GM12891 (cell line): ENCODE measurements at regions not wholly inside any gene's neighbourhood (a gene's known extent, or its start where the extent isn't known, plus 50 kb on each side); places are given as distances from the start of the nearest gene placed in this dataset.

ENCODE experiments used
- DNase-seq: peaks from one replicate; pipeline ENCODE4 v3.0.0; 2011; ENCODE audit warnings: low spot score; ENCODE audit not compliant: insufficient read length
- FAIRE-seq: peaks from 2 replicates; lab custom pipeline; 2011; peaks lifted over from hg19 to GRCh38; lab: Jason Lieb, UNC
- PAX5 ChIP-seq: IDR thresholded peaks from 2 replicates; pipeline ENCODE4 v1.6.1; 2011; ENCODE audit warnings: low read length, moderate library complexity, mild to moderate bottlenecking; ENCODE audit not compliant: insufficient read depth, severe bottlenecking
- POLR2A ChIP-seq: IDR thresholded peaks from 2 replicates; pipeline ENCODE4 v1.6.1; 2011; ENCODE audit warnings: low read depth, low read length, control low read depth
- POLR2AphosphoS5 ChIP-seq: IDR thresholded peaks from 2 replicates; pipeline ENCODE4 v1.6.1; 2011; ENCODE audit warnings: low read depth, low read length, control low read depth
- POU2F2 ChIP-seq: IDR thresholded peaks from 2 replicates; pipeline ENCODE4 v1.6.1; 2011; ENCODE audit warnings: low read depth, mild to moderate bottlenecking, control low read depth, low read length, moderate library complexity
- SPI1 ChIP-seq: IDR thresholded peaks from 2 replicates; pipeline ENCODE4 v1.6.1; 2011; ENCODE audit warnings: low read depth, low read length, control low read depth
- TAF1 ChIP-seq: IDR thresholded peaks from 2 replicates; pipeline ENCODE4 v1.6.1; 2011; ENCODE audit warnings: low read depth, low read length, control low read depth

DNA sequence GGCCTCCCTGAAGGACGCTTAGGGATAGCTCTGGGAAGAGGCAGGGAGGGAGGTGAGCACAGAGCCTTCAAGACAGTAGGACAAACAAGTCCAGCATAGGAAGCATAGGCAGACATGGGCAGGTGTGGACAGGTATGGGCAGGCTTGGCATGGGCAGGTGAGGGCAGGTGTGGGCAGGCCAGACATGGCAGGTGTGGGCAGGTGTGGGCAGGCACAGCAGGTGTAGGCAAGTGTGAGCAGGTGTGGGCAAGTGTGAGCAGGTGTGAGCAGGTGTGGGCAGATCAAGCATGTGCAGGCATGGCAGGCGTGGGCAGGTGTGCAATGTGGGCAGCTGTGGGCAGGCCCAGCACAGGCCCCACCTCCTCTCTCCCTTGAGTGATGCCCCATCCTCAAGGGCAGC, 148.8 kb upstream of the ZMIZ1 start:
- TF ChIP-seq PAX5 (no peak), SPI1 (no peak), POU2F2 (no peak), POLR2A (no peak), POLR2AphosphoS5 (no peak), TAF1 (no peak)
- FAIRE-seq (no peak), DNase-seq (no peak)

DNA sequence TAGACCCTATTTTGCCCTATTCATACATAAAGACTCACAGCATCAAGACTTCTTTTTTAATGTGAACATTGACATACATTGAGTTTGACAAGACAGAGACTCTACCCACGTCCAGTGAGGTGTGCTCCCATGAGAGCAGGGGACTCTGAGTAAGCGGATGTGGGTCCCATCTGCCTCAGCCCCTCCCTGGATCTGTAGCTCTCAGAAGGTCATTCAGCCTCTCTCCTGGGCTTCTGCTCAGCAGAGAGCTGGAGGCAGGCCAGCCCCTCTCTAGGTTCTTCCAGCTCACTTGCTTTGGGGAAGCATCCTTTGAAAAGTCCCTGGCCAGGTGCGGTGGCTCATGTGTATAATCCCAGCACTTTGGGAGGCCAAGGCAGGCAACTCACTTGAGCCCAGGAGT, 146.9 kb upstream of the ZMIZ1 start:
- DNase-seq, result no peak
- no peak for FAIRE-seq
- no peak for TF ChIP-seq SPI1
- no peak for TF ChIP-seq POLR2AphosphoS5
- TF ChIP-seq PAX5, result no peak
- TF ChIP-seq TAF1, result no peak
- TF ChIP-seq POU2F2, result no peak
- no peak for TF ChIP-seq POLR2A

DNA sequence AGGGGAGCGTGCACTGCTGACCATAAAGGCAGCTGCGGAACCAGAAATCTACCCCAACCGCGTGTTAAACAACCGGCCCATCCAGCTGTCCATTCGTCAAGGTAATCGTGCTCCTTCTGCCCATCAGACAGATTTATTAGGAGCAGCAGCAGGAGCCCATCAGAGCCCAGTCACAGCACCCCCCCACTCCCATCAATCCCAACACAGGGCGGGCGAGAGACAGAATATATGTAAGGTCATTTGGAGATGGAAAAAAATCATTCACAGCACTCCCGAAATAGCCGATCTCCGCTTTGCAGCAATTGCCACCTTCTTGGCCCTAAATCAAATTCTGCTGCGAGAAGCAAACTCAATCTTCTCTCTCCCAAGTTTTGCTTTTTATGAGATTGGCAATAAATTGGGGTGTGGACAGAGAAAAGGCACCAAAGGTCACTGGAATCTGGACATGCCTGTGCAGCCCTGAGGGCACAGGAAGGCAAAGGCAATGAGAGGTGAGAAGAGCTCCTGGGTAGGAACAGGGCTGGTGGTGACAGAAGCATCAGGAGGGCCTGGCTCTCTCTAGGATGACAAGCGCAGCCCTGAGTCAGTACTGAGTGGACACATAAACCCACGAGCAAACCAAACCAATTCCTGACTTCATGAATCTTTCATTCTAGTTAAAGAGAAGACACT, 145.0 kb upstream of the ZMIZ1 start:
- FAIRE-seq (no peak), DNase-seq (no peak)
- TF ChIP-seq PAX5 (no peak), POLR2A (no peak), TAF1 (no peak), POLR2AphosphoS5 (no peak), SPI1 (no peak), POU2F2 (no peak)

DNA sequence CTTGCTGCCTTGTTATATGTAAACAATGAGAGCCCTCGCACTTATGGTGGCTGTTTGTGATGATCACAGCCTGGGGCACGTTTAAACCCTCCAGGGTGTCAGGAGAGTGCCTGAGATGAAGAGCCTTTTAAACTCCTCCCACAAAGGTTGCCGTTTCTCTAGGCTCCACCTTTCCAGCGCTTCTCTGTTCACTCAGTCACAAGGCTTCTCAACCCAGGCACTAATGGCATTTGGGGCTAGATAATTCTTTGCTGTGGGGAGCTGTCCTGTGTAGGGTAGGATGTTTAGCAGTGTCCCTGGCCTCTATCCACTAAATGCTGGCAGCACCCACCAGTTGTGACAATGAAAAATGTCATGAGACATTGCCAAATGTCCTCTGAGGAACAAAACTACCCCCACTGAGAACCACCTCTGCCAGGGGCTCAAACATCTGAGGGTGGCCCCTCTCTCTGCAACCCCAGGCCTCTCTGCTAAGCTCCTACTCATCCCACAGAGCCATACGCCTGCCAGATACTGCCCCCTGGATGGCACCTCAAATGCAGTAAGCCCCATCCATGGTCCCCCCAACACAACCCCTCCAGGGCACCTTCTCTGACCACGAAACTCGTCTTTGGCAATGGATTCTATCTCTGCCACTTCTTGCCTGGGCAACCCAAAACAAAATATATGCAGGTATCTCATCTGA, 144.3 kb upstream of the ZMIZ1 start:
- DNase-seq, result no peak
- no peak for TF ChIP-seq SPI1
- TF ChIP-seq POU2F2, result no peak
- no peak for TF ChIP-seq PAX5
- no peak for TF ChIP-seq POLR2AphosphoS5
- no peak for TF ChIP-seq POLR2A
- no peak for TF ChIP-seq TAF1
- FAIRE-seq, result no peak

DNA sequence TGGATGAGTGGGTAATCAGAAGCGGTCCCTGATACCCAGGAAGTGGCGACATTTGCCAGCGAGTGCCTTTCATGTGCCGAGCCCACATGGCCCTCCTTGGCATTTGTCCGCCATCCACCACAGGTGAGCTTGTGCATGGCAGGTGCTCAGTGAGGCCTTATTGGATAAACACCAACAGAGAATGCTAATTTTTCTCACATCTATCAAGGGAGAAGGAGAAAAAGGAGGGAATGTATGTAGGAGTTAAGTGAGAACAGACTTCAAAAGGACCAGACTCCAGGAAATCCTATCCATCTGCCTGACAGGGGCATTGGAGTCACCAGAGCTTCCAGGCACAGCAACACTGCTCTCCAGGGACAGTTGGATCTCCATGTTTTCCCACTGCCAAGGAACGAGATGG, 143.5 kb upstream of the ZMIZ1 start:
- no peak for TF ChIP-seq TAF1
- no peak for TF ChIP-seq SPI1
- no peak for TF ChIP-seq POLR2AphosphoS5
- no peak for TF ChIP-seq POLR2A
- FAIRE-seq (no peak), DNase-seq (no peak)

DNA sequence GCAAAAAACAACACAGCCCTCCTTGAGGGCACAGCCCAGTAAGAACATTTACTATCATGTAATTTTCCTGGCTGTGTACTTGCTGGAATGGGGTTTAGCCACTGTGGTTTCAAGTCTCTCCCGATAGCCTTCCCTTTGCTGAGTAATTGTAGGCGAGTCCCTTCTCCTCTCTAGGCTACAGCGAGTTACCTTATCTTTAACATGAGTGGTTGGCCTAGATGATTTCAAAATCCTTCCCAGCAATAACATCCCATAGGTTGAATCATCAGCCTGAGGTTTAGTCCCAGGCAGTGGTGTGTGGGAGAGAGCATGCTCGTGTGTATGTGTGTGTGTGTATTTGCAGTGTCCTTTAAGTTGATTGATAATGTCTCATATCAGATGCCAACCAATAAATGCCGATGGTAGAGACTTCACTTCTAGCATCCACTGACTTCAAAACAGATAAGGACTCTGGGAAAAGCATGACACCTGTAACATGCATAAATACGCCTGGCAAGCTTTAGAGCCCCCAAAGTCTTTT, 142.9 kb upstream of the ZMIZ1 start:
- no peak for FAIRE-seq
- no peak for DNase-seq

DNA sequence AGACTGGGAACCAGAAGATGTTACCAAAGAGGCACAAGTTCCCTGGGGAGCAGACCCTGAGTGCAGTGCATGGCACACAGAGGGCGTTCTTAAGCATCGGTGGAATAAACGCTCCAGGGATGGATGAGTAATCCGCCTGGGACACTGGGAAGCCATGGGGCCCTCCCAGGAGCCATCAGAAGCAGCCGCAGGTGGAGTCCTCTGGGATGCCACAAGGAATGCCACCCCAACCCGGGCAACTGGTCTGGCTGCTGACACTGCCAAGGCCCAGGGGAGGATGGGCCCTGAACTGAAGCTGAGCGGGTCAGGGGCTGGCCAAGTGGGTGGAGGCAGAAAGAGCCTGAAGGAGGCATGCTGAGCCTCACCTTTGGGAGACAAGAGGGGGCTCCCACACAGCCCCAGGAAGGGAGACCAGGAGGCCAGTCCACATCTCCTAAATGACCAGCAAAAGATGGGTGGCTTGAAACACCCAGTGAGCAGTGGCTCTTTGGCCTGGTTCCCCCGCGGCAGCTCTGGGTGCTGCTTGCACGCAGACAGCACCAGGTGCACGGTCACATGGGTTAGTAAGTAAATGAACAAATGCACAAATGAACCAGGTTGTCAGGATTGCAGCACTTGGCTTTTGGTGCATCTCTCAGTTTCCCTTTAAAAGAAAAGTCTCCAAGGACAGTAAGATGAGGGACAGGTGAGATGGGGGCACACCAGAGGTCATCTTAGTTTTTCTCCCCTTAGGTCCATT, 141.3 kb upstream of the ZMIZ1 start:
- TF ChIP-seq TAF1 (no peak), SPI1 (no peak), POU2F2 (no peak), POLR2A (no peak), PAX5 (no peak), POLR2AphosphoS5 (no peak)
- no peak for DNase-seq

More for the DNA sequence above, 142.9 kb upstream of the ZMIZ1 start:
- no peak for TF ChIP-seq POLR2A
- no peak for TF ChIP-seq TAF1
- no peak for TF ChIP-seq PAX5
- TF ChIP-seq POU2F2, result no peak

DNA sequence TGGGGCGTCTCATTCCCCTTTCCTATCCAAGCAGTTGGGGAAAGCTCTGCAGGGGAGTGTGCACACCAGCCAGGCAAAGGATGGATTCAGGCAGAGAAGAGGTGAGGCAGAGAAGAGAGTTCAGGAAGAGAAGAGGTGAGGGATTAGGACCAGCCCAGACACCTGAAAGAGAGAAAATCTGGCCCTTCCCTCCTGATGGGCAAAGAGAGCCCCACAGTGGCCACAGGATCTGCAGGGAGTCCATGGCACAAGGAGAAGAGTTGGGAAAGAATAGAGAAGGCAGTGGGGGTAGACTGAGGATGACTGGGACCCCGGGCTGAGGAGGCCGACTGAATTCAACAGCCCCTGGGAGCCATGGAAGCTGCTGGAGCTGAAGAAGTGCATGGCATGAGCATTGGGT, 140.4 kb upstream of the ZMIZ1 start:
- TF ChIP-seq TAF1 (no peak), POU2F2 (no peak), PAX5 (no peak), POLR2A (no peak), SPI1 (no peak), POLR2AphosphoS5 (no peak)
- FAIRE-seq (no peak), DNase-seq (no peak)

More for the DNA sequence above, 141.3 kb upstream of the ZMIZ1 start:
- FAIRE-seq, result no peak

DNA sequence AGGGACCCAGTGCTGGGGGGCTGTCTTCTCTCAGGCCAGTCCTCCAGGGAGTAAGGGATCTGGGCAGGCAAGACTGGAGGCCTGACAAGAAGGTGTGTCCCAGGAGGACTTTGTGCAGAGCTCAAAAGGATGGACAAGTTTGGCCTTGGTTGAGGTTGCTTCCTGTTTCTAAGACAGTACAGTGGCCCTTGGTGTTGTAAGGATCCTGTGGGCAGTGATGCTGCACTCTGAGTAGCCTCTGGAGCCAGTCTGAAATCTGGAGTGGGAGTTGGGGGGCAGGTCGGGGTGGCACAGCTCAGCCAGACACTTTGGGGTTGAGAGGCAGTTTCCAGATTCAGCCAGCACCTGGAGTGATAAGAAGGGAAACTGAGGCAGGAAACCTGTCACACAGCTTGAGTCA, 139.2 kb upstream of the ZMIZ1 start:
- no peak for TF ChIP-seq TAF1
- TF ChIP-seq POU2F2, result no peak
- TF ChIP-seq PAX5, result no peak
- TF ChIP-seq POLR2A, result no peak
- no peak for TF ChIP-seq SPI1
- TF ChIP-seq POLR2AphosphoS5, result no peak
- FAIRE-seq (no peak), DNase-seq (no peak)
